Muscle of back (tissue), 3 donors: ENCODE measurements at regions not wholly inside any gene's neighbourhood (a gene's known extent, or its start where the extent isn't known, plus 50 kb on each side); places are given as distances from the start of the nearest gene placed in this dataset.
A peak's percentile ranks its signal among the peaks of the same experiment; 100 is the strongest.

Source experiments
- DNase-seq, 3 donors: peaks; one replicate each; pipeline versions ENCODE4 v3.0.0 to v3.0.0-alpha.2; 2013

DNA sequence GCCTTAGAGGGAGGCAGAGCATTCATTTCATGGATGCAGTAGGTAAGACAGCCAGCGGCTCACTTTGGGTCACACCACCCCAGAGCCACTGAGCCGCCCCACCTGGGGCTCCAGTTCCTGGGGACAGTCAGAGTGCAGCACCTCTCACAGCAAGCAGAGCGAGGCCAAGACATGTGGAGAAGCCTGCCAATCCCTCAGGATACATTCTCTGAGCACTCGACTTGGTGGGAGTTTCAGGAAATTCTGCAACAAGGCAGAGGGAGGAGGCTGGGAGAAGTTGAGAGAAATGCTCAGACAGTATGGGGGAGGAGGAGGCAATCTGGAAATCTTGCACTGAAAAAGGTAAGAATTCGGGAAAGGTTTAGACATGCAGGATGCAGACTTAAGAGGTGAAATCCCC, 60.8 kb upstream of the WLS start:
- DNase-seq: peak in 1 of 3 donors; percentile 69

DNA sequence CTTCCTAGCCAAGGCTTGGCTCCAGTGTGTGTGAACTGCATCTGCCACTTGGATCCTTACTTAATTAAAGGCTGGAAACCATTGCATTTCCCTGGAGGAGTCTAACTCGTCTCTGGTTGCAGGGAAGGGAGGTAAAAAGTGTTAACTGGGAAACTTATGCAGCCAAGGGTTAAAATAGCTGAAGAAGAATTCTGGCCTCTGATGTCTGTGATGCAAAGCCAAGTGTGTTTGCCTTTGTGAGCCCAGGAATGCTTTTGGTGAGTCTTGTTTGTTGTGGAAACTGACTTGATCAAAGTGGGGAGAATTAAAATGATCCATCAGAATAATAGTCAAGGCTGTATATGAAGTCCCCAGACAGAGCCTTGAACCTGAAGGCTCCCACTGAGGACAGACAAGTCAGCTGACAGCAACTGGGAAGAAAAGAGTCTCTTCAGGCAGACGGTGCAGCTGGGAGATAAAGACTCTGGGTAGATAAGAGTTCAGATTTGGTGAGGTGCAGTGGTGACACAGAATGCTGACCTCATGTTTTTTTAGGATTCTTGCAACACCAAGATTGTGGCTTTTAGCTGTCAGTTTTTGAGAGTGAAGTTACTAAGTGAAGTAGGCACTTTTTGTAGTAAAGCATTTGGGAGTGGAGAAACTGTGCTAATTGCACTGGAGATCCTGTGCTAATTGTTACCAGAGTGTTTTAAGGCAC, 59.5 kb upstream of the WLS start:
- DNase-seq: peak in 1 of 3 donors; percentile 67

DNA sequence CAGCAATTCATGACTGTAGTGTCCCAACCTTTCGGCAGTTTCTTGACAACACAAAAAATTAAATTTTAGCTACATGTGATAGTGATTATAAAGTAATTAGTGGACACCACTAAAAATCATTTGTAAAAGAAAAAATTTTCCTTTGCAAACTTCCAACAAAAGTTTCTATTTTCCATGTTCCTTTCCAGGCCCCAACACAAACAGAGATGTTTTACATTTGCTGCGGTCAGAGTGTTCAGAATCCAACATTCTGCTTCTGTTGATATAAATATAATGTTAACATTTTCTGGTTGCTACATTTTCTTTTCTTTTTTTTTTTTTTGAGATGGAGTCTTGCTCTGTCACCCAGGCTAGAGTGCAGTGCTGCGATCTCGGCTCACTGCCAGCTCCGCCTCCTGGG, 54.9 kb upstream of the WLS start:
- peak in 1 of 3 donors; percentile 47 for DNase-seq

DNA sequence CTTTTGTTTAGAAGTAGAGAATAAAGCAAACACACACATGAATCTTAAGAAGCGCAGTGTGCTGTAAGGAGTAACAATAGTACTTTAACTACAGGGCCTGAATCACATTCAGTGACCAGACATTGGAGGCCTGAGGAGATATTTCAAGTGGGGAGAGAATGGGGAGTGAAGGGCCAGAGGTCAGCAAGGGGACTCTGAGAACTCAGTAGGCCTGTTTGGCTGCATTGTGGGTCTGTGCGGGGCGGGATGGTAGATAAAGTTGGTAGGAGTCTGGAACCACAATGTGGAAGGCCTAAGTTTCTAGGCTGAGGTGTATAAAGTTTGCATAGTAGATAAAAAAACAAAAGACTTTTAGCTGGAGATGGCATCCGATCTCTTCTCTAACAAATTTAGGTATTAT, 52.7 kb upstream of the WLS start:
- no peak for DNase-seq

DNA sequence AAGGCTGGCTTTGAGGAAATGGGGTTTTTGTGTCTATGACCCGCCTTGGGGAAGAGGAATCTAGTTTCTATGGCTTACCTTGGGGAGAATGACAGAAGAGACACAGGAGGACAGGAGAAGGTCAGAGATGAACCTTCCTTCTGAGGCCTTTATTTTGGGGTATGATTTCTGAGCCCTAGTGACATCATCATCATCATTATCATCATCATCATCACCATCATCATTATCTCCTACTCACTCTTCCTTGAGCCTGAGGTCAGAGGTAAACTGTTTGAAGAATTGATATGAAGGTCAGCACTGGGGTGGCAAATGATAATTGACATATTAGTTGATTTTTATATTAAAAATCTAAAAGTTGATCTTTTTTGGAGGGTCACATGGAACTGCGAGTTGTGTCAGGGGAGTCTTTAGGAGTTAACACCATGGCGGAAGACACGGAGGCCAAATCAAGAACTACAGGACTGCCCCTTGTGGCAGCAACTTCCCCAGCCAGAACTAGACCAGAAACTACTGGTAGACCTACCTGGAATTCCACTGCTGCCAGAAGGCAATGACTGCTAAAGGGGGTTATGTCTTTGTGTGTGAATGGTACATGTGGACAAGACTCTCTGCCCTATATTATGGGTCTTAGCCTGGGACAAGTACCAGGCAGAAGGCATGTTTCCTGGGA, 49.8 kb upstream of the WLS start:
- no peak for DNase-seq
